ENCODE measurements at regions not wholly inside any gene's neighbourhood (a gene's known extent, or its start where the extent isn't known, plus 50 kb on each side); places are given as distances from the start of the nearest gene placed in this dataset.
"Not testable (repeated sequence)": the region's sequence is repeated elsewhere in the genome, so short reads cannot be mapped to it uniquely, and the experiment has no call there.

GRCh38 chr1:105083611-105084010 is 1333.9 kb downstream of the AMY1C start:
- H3K79me1 ChIP-seq (ENCODE audit: low read length), result no peaks in the 10 kb centered on the region
- H3K4me1 ChIP-seq (ENCODE audit: control insufficient read depth in 1 of 2, insufficient read depth in 2 of 2, low read length in 2 of 2), result no peaks in the 10 kb centered on the region
- no peak overlapping the region for H3K27ac ChIP-seq (ENCODE audit: low read depth, low read length)
- no peak overlapping the region for H3K4me3 ChIP-seq (ENCODE audit: low read depth, low read length)
- H2AK5ac ChIP-seq (ENCODE audit: low read length), result no peak overlapping the region
- no peak overlapping the region for H3K9ac ChIP-seq (ENCODE audit: low read length)
- H3K18ac ChIP-seq (ENCODE audit: low read length), result no peak overlapping the region
- H4K91ac ChIP-seq (ENCODE audit: low read depth, low read length), result no peak overlapping the region
- H2BK120ac ChIP-seq (ENCODE audit: insufficient read depth, low read length, poor library complexity), result no peak overlapping the region
- H2AFZ ChIP-seq (ENCODE audit: insufficient read depth, low read length, poor library complexity), result no peak overlapping the region
- no peak overlapping the region for H3K4me2 ChIP-seq (ENCODE audit: low read length)
- H3K14ac ChIP-seq (ENCODE audit: low read length), result no peak overlapping the region
- no peak overlapping the region for H4K12ac ChIP-seq (ENCODE audit: low read depth, low read length)
- H2BK5ac ChIP-seq (ENCODE audit: low read depth, low read length, poor library complexity), result no peak overlapping the region
- H3K23ac ChIP-seq (ENCODE audit: low read length), result no peak overlapping the region
- H3K79me2 ChIP-seq (ENCODE audit: control insufficient read depth, insufficient read depth, low read length, poor library complexity), result no peaks in the 10 kb centered on the region
- no peak overlapping the region for H3K4ac ChIP-seq (ENCODE audit: low read depth, low read length)
- H3K9me3 ChIP-seq (ENCODE audit: insufficient read depth, low read depth, low read length), result no peaks in the 10 kb centered on the region
- H3K27me3 ChIP-seq (ENCODE audit: insufficient read depth, low read length), result no peaks in the 10 kb centered on the region
- WGBS (ENCODE audit: extremely low coverage, insufficient coverage, insufficient read length), result no CpG with 5 or more reads among the region's 4 CpGs
- no peaks in the 10 kb centered on the region for H3K36me3 ChIP-seq (ENCODE audit: control insufficient read depth in 1 of 2, insufficient read depth in 2 of 2, low read length in 2 of 2)
- H4K8ac ChIP-seq (ENCODE audit: low read depth, low read length), result no peak overlapping the region
- DNase-seq, result no peak
- no peak overlapping the region for H2BK12ac ChIP-seq (ENCODE audit: low read length)

- Histone ChIP-seq H3K9ac (ENCODE audit: low read length) (no peak overlapping the region), H2BK120ac (ENCODE audit: insufficient read depth, low read length, poor library complexity) (no peak overlapping the region), H3K36me3 (ENCODE audit: control insufficient read depth in 1 of 2, insufficient read depth in 2 of 2, low read length in 2 of 2) (no peaks in the 10 kb centered on the region), H3K27me3 (ENCODE audit: insufficient read depth, low read length) (no peaks in the 10 kb centered on the region), H3K4me2 (ENCODE audit: low read length) (no peak overlapping the region), H4K12ac (ENCODE audit: low read depth, low read length) (no peak overlapping the region), H4K91ac (ENCODE audit: low read depth, low read length) (no peak overlapping the region), H3K4me1 (ENCODE audit: control insufficient read depth in 1 of 2, insufficient read depth in 2 of 2, low read length in 2 of 2) (no peaks in the 10 kb centered on the region), H3K4me3 (ENCODE audit: low read depth, low read length) (no peak overlapping the region), H3K18ac (ENCODE audit: low read length) (no peak overlapping the region), H3K27ac (ENCODE audit: low read depth, low read length) (no peak overlapping the region), H3K79me2 (ENCODE audit: control insufficient read depth, insufficient read depth, low read length, poor library complexity) (no peaks in the 10 kb centered on the region), H4K8ac (ENCODE audit: low read depth, low read length) (no peak overlapping the region), H2AK5ac (ENCODE audit: low read length) (no peak overlapping the region), H2AFZ (ENCODE audit: insufficient read depth, low read length, poor library complexity) (no peak overlapping the region), H2BK12ac (ENCODE audit: low read length) (no peak overlapping the region), H3K79me1 (ENCODE audit: low read length) (no peaks in the 10 kb centered on the region), H2BK5ac (ENCODE audit: low read depth, low read length, poor library complexity) (no peak overlapping the region), H3K9me3 (ENCODE audit: insufficient read depth, low read depth, low read length) (no peaks in the 10 kb centered on the region), H3K14ac (ENCODE audit: low read length) (no peak overlapping the region), H3K4ac (ENCODE audit: low read depth, low read length) (no peak overlapping the region), H3K23ac (ENCODE audit: low read length) (no peak overlapping the region)
- DNase-seq, result no peak
- no CpG with 5 or more reads among the region's 7 CpGs for WGBS (ENCODE audit: extremely low coverage, insufficient coverage, insufficient read length)
Measured at GRCh38 chr1:105087506-105087905, 1337.8 kb downstream of the AMY1C start.

- no peak overlapping the region for H4K91ac ChIP-seq (ENCODE audit: low read depth, low read length)
- H3K14ac ChIP-seq (ENCODE audit: low read length), result no peak overlapping the region
- H3K4me3 ChIP-seq (ENCODE audit: low read depth, low read length), result no peak overlapping the region
- no peak overlapping the region for H2BK5ac ChIP-seq (ENCODE audit: low read depth, low read length, poor library complexity)
- H3K4me1 ChIP-seq (ENCODE audit: control insufficient read depth in 1 of 2, insufficient read depth in 2 of 2, low read length in 2 of 2), result no peaks in the 10 kb centered on the region
- H3K18ac ChIP-seq (ENCODE audit: low read length), result no peak overlapping the region
- no peak overlapping the region for H3K27ac ChIP-seq (ENCODE audit: low read depth, low read length)
- H3K4ac ChIP-seq (ENCODE audit: low read depth, low read length), result no peak overlapping the region
- no peak overlapping the region for H4K8ac ChIP-seq (ENCODE audit: low read depth, low read length)
- H3K79me1 ChIP-seq (ENCODE audit: low read length), result no peaks in the 10 kb centered on the region
- H3K36me3 ChIP-seq (ENCODE audit: control insufficient read depth in 1 of 2, insufficient read depth in 2 of 2, low read length in 2 of 2), result no peaks in the 10 kb centered on the region
- no CpG with 5 or more reads among the region's 1 CpG for WGBS (ENCODE audit: extremely low coverage, insufficient coverage, insufficient read length)
- no peak overlapping the region for H3K4me2 ChIP-seq (ENCODE audit: low read length)
- no peak overlapping the region for H3K9ac ChIP-seq (ENCODE audit: low read length)
- H3K9me3 ChIP-seq (ENCODE audit: insufficient read depth, low read depth, low read length), result no peaks in the 10 kb centered on the region
- H3K23ac ChIP-seq (ENCODE audit: low read length), result no peak overlapping the region
- DNase-seq, result no peak
- H2BK120ac ChIP-seq (ENCODE audit: insufficient read depth, low read length, poor library complexity), result no peak overlapping the region
- H2AK5ac ChIP-seq (ENCODE audit: low read length), result no peak overlapping the region
- H3K27me3 ChIP-seq (ENCODE audit: insufficient read depth, low read length), result no peaks in the 10 kb centered on the region
- no peak overlapping the region for H2BK12ac ChIP-seq (ENCODE audit: low read length)
- no peaks in the 10 kb centered on the region for H3K79me2 ChIP-seq (ENCODE audit: control insufficient read depth, insufficient read depth, low read length, poor library complexity)
- no peak overlapping the region for H2AFZ ChIP-seq (ENCODE audit: insufficient read depth, low read length, poor library complexity)
- H4K12ac ChIP-seq (ENCODE audit: low read depth, low read length), result no peak overlapping the region
Measured at GRCh38 chr1:105088166-105088565, 1338.5 kb downstream of the AMY1C start.

- H4K91ac ChIP-seq (ENCODE audit: low read depth, low read length); H3K27me3 ChIP-seq (ENCODE audit: insufficient read depth, low read length); H3K4ac ChIP-seq (ENCODE audit: low read depth, low read length); H3K18ac ChIP-seq (ENCODE audit: low read length); H2AFZ ChIP-seq (ENCODE audit: insufficient read depth, low read length, poor library complexity); H2BK120ac ChIP-seq (ENCODE audit: insufficient read depth, low read length, poor library complexity); H3K9ac ChIP-seq (ENCODE audit: low read length); H3K79me1 ChIP-seq (ENCODE audit: low read length); H3K23ac ChIP-seq (ENCODE audit: low read length); H4K12ac ChIP-seq (ENCODE audit: low read depth, low read length); H3K27ac ChIP-seq (ENCODE audit: low read depth, low read length); H2BK12ac ChIP-seq (ENCODE audit: low read length); H3K4me3 ChIP-seq (ENCODE audit: low read depth, low read length); H3K36me3 ChIP-seq (ENCODE audit: control insufficient read depth in 1 of 2, insufficient read depth in 2 of 2, low read length in 2 of 2); H4K8ac ChIP-seq (ENCODE audit: low read depth, low read length); H3K4me1 ChIP-seq (ENCODE audit: control insufficient read depth in 1 of 2, insufficient read depth in 2 of 2, low read length in 2 of 2); DNase-seq; H3K4me2 ChIP-seq (ENCODE audit: low read length); H3K9me3 ChIP-seq (ENCODE audit: insufficient read depth, low read depth, low read length); H2BK5ac ChIP-seq (ENCODE audit: low read depth, low read length, poor library complexity); H2AK5ac ChIP-seq (ENCODE audit: low read length); H3K79me2 ChIP-seq (ENCODE audit: control insufficient read depth, insufficient read depth, low read length, poor library complexity); H3K14ac ChIP-seq (ENCODE audit: low read length): not testable (repeated sequence)
- WGBS (ENCODE audit: extremely low coverage, insufficient coverage, insufficient read length), result no CpG with 5 or more reads among the region's 1 CpG
Measured at GRCh38 chr1:105093893-105094292, 1344.2 kb downstream of the AMY1C start.

Data from trophoblast cell (in vitro differentiated cells and primary cell).